GM23338 (cell line): ENCODE measurements at regions not wholly inside any gene's neighbourhood (a gene's known extent, or its start where the extent isn't known, plus 50 kb on each side); places are given as distances from the start of the nearest gene placed in this dataset.

Source experiments
- ATAC-seq: fragments of 200-7000 bp; cut with Tn5 transposase; 3 replicates; pipeline ENCODE4 v1.9.1; 2020
- DNase-seq: peaks from one replicate; pipeline ENCODE4 v3.0.0-alpha.2; 2015; ENCODE audit warnings: low spot score
- H2AFZ ChIP-seq: fragments of 200-600 bp; sonication (generic); 2 replicates; pipeline ENCODE4 v1.8.0; 2016; ENCODE audit warnings: antibody characterized with exemption, mild to moderate bottlenecking, moderate library complexity
- H3F3A ChIP-seq: fragments of 200-600 bp; sonication (generic); replicated peaks from 2 replicates; pipeline ENCODE4 v1.8.0; 2017; ENCODE audit warnings: antibody characterized with exemption, mixed run types, low read depth
- H3K27ac ChIP-seq: fragments of 200-600 bp; sonication (generic); 2 replicates; pipeline ENCODE4 v1.6.1; 2016; ENCODE audit warnings: low read depth
- H3K27me3 ChIP-seq: fragments of 200-600 bp; sonication (generic); 2 replicates; pipeline ENCODE4 v1.8.0; 2016; ENCODE audit warnings: mild to moderate bottlenecking, mixed run types, moderate library complexity; ENCODE audit not compliant: insufficient read depth
- H3K36me3 ChIP-seq: fragments of 200-600 bp; sonication (generic); 2 replicates; pipeline ENCODE4 v1.8.0; 2016; ENCODE audit warnings: mild to moderate bottlenecking; ENCODE audit not compliant: insufficient read depth
- H3K4me1 ChIP-seq: fragments of 200-600 bp; sonication (generic); 2 replicates; pipeline ENCODE4 v1.8.0; 2016; ENCODE audit warnings: mild to moderate bottlenecking, moderate library complexity; ENCODE audit not compliant: insufficient read depth
- H3K4me2 ChIP-seq: fragments of 200-600 bp; sonication (generic); 2 replicates; pipeline ENCODE4 v1.7.1; 2017; ENCODE audit warnings: mixed run types
- H3K4me3 ChIP-seq: fragments of 200-600 bp; sonication (generic); 2 replicates; pipeline ENCODE4 v1.6.1; 2016; ENCODE audit warnings: mixed run types
- H3K79me2 ChIP-seq: fragments of 200-600 bp; sonication (generic); replicated peaks from 2 replicates; pipeline ENCODE4 v1.8.0; 2017; ENCODE audit warnings: mild to moderate bottlenecking; ENCODE audit not compliant: insufficient read depth
- H3K9me2 ChIP-seq: fragments of 200-600 bp; sonication (generic); 2 replicates; pipeline ENCODE4 v1.8.0; 2017; ENCODE audit not compliant: insufficient read depth
- H4K20me1 ChIP-seq: fragments of 200-600 bp; sonication (generic); replicated peaks from 2 replicates; pipeline ENCODE4 v1.8.0; 2017; ENCODE audit warnings: mild to moderate bottlenecking; ENCODE audit not compliant: insufficient read depth
- H3K27ac Mint-ChIP-seq: 2 replicates; pipeline ENCODE4 v1.8.0; 2020; ENCODE audit warnings: inconsistent platforms, mild to moderate bottlenecking, moderate library complexity, mixed read lengths
- H3K27me3 Mint-ChIP-seq: 3 replicates; pipeline ENCODE4 v1.8.0; 2022; ENCODE audit warnings: low read depth, mild to moderate bottlenecking, moderate library complexity, mixed read lengths, inconsistent platforms; ENCODE audit not compliant: insufficient read depth, poor library complexity
- H3K36me3 Mint-ChIP-seq: 3 replicates; pipeline ENCODE4 v1.8.0; 2021; ENCODE audit warnings: low read depth, mild to moderate bottlenecking, inconsistent platforms, moderate library complexity, mixed read lengths
- H3K4me1 Mint-ChIP-seq: 3 replicates; pipeline ENCODE4 v1.8.0; 2020; ENCODE audit warnings: mild to moderate bottlenecking, inconsistent platforms, mixed read lengths
- H3K4me3 Mint-ChIP-seq: 3 replicates; pipeline ENCODE4 v1.8.0; 2021; ENCODE audit warnings: moderate library complexity, mild to moderate bottlenecking, inconsistent platforms, mixed read lengths
- H3K9me3 Mint-ChIP-seq: 3 replicates; pipeline ENCODE4 v1.8.0; 2020; ENCODE audit warnings: moderate library complexity, mild to moderate bottlenecking, inconsistent platforms, mixed read lengths
- CREB1 ChIP-seq: fragments of 250-450 bp; sonication (Bioruptor Pico); IDR thresholded peaks from 2 replicates; pipeline ENCODE4 v1.5.0; 2020; ENCODE audit warnings: low read depth, mild to moderate bottlenecking, moderate library complexity
- EZH2 ChIP-seq: fragments of 200-600 bp; sonication (generic); IDR thresholded peaks from one replicate; pipeline ENCODE4 v1.8.0; 2017; ENCODE audit warnings: antibody characterized with exemption, mild to moderate bottlenecking, low read depth; ENCODE audit not compliant: unreplicated experiment
- EZH2phosphoT487 ChIP-seq: fragments of 200-600 bp; sonication (generic); IDR thresholded peaks from one replicate; pipeline ENCODE4 v1.8.1; 2018; ENCODE audit warnings: antibody characterized with exemption; ENCODE audit not compliant: unreplicated experiment
- JUNB ChIP-seq: IDR thresholded peaks from one replicate; pipeline ENCODE4 v1.6.1; 2016; ENCODE audit warnings: antibody characterized with exemption; ENCODE audit not compliant: unreplicated experiment
- NANOG ChIP-seq: IDR thresholded peaks from 2 replicates; pipeline ENCODE4 v1.6.1; 2016; ENCODE audit warnings: antibody characterized with exemption, borderline replicate concordance
- POLR2AphosphoS5 ChIP-seq: IDR thresholded peaks from 2 replicates; pipeline ENCODE4 v1.6.1; 2016; ENCODE audit warnings: antibody characterized with exemption, low read depth
- STAT1 ChIP-seq: IDR thresholded peaks from one replicate; pipeline ENCODE4 v1.6.1; 2016; ENCODE audit warnings: antibody characterized with exemption; ENCODE audit not compliant: unreplicated experiment
- ZNF114 ChIP-seq: fragments of 250-450 bp; sonication (Bioruptor Pico); IDR thresholded peaks from 2 replicates; pipeline ENCODE4 v1.5.0; 2020; ENCODE audit warnings: mild to moderate bottlenecking, moderate library complexity
- ZNF331 ChIP-seq: fragments of 250-450 bp; sonication (Bioruptor Pico); IDR thresholded peaks from 2 replicates; pipeline ENCODE4 v1.5.0; 2020; ENCODE audit warnings: low read depth, mild to moderate bottlenecking, moderate library complexity
- TF ChIP-seq, protein P1 (sequence below): fragments of 250-450 bp; sonication (Bioruptor Pico); IDR thresholded peaks from 2 replicates; pipeline ENCODE4 v1.5.0; 2020; ENCODE audit warnings: mild to moderate bottlenecking, moderate library complexity
- TF ChIP-seq, protein P2 (sequence below), 2 experiments: fragments of 200-600 bp in 1 of 2; sonication (generic) in 1 of 2; conservative IDR thresholded peaks; 2 replicates each; pipeline versions ENCODE4 v1.5.1 to v1.6.1; 2016 to 2017; ENCODE audit warnings: antibody characterized with exemption in 2 of 2, low read depth in 2 of 2, mild to moderate bottlenecking in 2 of 2, moderate library complexity in 1 of 2
- TF ChIP-seq, protein P3 (sequence below): IDR thresholded peaks from one replicate; pipeline ENCODE4 v1.6.1; 2018; ENCODE audit warnings: antibody characterized with exemption; ENCODE audit not compliant: unreplicated experiment
- TF ChIP-seq, protein P4 (sequence below): IDR thresholded peaks from 2 replicates; pipeline ENCODE4 v1.6.1; 2016; ENCODE audit warnings: antibody characterized with exemption

DNA sequence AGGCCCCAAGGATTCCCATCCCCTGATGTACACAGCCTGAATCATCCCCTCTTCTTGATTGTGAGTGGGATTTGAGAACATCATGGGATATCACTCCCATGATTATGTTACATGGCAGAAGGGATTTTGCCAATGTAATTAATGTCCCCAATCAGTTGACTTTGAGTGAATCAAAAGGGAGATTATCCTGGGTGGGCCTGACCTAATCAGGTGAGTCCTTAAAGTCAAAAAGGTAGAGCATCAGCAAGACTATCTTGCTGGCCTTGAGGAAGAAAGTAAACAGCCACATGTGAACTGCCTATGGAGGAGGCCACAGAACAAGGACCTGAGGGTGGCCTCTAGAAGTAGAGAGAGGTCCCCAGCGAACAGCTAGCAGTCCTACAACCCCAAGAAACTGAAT, 203.1 kb upstream of the ATP6AP2 start:
- Histone ChIP-seq H3K36me3 (no peaks in the 10 kb centered on the region), H3K27me3 (no peaks in the 10 kb centered on the region), H3K4me3 (no peak overlapping the region), H3K79me2 (no peaks in the 10 kb centered on the region), H3K4me1 (no peaks in the 10 kb centered on the region), H3K27ac (no peak overlapping the region), H3K9me2 (no peaks in the 10 kb centered on the region), H2AFZ (no peak overlapping the region), H3F3A (no peaks in the 10 kb centered on the region), H3K4me2 (no peak overlapping the region), H4K20me1 (no peaks in the 10 kb centered on the region)
- TF ChIP-seq CREB1 (CRISPR knock-in tag) (no peak), ZNF114 (CRISPR knock-in tag) (no peak), EZH2 (no peak), POLR2AphosphoS5 (no peak), EZH2phosphoT487 (no peak), JUNB (no peak), STAT1 (no peak), NANOG (no peak), ZNF331 (CRISPR knock-in tag) (no peak)
- TF ChIP-seq, protein P1, sequence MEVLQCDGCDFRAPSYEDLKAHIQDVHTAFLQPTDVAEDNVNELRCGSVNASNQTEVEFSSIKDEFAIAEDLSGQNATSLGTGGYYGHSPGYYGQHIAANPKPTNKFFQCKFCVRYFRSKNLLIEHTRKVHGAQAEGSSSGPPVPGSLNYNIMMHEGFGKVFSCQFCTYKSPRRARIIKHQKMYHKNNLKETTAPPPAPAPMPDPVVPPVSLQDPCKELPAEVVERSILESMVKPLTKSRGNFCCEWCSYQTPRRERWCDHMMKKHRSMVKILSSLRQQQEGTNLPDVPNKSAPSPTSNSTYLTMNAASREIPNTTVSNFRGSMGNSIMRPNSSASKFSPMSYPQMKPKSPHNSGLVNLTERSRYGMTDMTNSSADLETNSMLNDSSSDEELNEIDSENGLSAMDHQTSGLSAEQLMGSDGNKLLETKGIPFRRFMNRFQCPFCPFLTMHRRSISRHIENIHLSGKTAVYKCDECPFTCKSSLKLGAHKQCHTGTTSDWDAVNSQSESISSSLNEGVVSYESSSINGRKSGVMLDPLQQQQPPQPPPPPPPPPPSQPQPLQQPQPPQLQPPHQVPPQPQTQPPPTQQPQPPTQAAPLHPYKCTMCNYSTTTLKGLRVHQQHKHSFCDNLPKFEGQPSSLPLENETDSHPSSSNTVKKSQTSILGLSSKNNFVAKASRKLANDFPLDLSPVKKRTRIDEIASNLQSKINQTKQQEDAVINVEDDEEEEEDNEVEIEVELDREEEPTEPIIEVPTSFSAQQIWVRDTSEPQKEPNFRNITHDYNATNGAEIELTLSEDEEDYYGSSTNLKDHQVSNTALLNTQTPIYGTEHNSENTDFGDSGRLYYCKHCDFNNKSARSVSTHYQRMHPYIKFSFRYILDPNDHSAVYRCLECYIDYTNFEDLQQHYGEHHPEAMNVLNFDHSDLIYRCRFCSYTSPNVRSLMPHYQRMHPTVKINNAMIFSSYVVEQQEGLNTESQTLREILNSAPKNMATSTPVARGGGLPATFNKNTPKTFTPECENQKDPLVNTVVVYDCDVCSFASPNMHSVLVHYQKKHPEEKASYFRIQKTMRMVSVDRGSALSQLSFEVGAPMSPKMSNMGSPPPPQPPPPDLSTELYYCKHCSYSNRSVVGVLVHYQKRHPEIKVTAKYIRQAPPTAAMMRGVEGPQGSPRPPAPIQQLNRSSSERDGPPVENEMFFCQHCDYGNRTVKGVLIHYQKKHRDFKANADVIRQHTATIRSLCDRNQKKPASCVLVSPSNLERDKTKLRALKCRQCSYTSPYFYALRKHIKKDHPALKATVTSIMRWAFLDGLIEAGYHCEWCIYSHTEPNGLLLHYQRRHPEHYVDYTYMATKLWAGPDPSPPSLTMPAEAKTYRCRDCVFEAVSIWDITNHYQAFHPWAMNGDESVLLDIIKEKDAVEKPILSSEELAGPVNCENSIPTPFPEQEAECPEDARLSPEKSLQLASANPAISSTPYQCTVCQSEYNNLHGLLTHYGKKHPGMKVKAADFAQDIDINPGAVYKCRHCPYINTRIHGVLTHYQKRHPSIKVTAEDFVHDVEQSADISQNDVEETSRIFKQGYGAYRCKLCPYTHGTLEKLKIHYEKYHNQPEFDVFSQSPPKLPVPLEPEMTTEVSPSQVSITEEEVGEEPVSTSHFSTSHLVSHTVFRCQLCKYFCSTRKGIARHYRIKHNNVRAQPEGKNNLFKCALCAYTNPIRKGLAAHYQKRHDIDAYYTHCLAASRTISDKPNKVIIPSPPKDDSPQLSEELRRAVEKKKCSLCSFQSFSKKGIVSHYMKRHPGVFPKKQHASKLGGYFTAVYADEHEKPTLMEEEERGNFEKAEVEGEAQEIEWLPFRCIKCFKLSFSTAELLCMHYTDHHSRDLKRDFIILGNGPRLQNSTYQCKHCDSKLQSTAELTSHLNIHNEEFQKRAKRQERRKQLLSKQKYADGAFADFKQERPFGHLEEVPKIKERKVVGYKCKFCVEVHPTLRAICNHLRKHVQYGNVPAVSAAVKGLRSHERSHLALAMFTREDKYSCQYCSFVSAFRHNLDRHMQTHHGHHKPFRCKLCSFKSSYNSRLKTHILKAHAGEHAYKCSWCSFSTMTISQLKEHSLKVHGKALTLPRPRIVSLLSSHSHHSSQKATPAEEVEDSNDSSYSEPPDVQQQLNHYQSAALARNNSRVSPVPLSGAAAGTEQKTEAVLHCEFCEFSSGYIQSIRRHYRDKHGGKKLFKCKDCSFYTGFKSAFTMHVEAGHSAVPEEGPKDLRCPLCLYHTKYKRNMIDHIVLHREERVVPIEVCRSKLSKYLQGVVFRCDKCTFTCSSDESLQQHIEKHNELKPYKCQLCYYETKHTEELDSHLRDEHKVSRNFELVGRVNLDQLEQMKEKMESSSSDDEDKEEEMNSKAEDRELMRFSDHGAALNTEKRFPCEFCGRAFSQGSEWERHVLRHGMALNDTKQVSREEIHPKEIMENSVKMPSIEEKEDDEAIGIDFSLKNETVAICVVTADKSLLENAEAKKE (CRISPR knock-in tag), result no peak
- TF ChIP-seq, protein P2, sequence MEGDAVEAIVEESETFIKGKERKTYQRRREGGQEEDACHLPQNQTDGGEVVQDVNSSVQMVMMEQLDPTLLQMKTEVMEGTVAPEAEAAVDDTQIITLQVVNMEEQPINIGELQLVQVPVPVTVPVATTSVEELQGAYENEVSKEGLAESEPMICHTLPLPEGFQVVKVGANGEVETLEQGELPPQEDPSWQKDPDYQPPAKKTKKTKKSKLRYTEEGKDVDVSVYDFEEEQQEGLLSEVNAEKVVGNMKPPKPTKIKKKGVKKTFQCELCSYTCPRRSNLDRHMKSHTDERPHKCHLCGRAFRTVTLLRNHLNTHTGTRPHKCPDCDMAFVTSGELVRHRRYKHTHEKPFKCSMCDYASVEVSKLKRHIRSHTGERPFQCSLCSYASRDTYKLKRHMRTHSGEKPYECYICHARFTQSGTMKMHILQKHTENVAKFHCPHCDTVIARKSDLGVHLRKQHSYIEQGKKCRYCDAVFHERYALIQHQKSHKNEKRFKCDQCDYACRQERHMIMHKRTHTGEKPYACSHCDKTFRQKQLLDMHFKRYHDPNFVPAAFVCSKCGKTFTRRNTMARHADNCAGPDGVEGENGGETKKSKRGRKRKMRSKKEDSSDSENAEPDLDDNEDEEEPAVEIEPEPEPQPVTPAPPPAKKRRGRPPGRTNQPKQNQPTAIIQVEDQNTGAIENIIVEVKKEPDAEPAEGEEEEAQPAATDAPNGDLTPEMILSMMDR (conservative IDR thresholded peaks at IDR 0.05; ENCODE audit: low read depth in 2 of 2), result no peak
- TF ChIP-seq, protein P3, sequence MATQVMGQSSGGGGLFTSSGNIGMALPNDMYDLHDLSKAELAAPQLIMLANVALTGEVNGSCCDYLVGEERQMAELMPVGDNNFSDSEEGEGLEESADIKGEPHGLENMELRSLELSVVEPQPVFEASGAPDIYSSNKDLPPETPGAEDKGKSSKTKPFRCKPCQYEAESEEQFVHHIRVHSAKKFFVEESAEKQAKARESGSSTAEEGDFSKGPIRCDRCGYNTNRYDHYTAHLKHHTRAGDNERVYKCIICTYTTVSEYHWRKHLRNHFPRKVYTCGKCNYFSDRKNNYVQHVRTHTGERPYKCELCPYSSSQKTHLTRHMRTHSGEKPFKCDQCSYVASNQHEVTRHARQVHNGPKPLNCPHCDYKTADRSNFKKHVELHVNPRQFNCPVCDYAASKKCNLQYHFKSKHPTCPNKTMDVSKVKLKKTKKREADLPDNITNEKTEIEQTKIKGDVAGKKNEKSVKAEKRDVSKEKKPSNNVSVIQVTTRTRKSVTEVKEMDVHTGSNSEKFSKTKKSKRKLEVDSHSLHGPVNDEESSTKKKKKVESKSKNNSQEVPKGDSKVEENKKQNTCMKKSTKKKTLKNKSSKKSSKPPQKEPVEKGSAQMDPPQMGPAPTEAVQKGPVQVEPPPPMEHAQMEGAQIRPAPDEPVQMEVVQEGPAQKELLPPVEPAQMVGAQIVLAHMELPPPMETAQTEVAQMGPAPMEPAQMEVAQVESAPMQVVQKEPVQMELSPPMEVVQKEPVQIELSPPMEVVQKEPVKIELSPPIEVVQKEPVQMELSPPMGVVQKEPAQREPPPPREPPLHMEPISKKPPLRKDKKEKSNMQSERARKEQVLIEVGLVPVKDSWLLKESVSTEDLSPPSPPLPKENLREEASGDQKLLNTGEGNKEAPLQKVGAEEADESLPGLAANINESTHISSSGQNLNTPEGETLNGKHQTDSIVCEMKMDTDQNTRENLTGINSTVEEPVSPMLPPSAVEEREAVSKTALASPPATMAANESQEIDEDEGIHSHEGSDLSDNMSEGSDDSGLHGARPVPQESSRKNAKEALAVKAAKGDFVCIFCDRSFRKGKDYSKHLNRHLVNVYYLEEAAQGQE, result no peak
- TF ChIP-seq, protein P4, sequence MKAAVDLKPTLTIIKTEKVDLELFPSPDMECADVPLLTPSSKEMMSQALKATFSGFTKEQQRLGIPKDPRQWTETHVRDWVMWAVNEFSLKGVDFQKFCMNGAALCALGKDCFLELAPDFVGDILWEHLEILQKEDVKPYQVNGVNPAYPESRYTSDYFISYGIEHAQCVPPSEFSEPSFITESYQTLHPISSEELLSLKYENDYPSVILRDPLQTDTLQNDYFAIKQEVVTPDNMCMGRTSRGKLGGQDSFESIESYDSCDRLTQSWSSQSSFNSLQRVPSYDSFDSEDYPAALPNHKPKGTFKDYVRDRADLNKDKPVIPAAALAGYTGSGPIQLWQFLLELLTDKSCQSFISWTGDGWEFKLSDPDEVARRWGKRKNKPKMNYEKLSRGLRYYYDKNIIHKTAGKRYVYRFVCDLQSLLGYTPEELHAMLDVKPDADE, result no peak
- peaks cover 7% of the 10 kb centered on the region; the same call in 2 of the 3 replicates for H3K4me1 Mint-ChIP-seq
- no peak for DNase-seq
- no peaks in the 10 kb centered on the region for H3K36me3 Mint-ChIP-seq
- H3K27ac Mint-ChIP-seq, result no peak overlapping the region
- H3K27me3 Mint-ChIP-seq, result peaks cover 4% of the 10 kb centered on the region
- H3K9me3 Mint-ChIP-seq, result no peaks in the 10 kb centered on the region
- no peak overlapping the region for H3K4me3 Mint-ChIP-seq
- ATAC-seq, result no peak
